ENCODE measurements at regions not wholly inside any gene's neighbourhood (a gene's known extent, or its start where the extent isn't known, plus 50 kb on each side); places are given as distances from the start of the nearest gene placed in this dataset.
"Not testable (repeated sequence)": the region's sequence is repeated elsewhere in the genome, so short reads cannot be mapped to it uniquely, and the experiment has no call there.

DNA sequence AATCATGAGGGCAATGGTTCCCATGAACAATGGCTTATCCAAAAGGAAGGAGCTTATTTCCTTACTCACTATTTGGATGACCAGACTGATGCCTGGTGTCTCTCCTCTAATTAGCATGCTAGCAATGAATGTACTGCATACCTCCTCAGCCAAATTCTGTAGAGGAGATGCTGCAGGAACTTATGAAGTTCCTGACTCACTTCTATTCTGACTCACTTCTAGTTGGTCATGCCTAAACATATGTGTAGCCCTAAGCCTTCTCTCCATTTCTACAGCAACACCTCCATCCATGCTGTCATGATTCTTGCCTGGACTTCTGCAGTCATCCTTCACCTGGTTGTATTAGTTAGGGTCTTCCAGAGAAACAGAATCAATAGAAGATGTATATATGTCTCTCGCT, 59.9 kb upstream of the MRPS9 start:
- no peak for DNase-seq

DNA sequence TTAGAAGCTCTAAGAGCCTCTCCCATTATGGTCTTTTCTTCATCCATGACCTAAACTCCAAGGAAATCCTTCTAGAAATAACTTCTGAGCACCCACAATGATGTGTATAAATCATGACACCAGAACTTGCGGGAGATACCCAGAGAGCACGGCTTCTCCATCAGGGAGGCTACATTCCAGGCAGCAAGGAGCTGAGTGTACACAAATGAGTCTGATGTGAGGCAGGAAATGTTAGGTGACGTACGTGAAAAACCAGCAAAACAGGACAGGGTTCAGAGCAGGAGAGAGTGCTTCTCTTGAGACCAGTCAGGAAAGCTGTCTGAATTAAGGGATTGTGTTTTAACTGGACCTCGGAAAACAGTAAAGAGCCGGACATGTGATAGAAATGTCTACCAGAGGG, 58.1 kb upstream of the MRPS9 start:
- not testable (repeated sequence) for DNase-seq

DNA sequence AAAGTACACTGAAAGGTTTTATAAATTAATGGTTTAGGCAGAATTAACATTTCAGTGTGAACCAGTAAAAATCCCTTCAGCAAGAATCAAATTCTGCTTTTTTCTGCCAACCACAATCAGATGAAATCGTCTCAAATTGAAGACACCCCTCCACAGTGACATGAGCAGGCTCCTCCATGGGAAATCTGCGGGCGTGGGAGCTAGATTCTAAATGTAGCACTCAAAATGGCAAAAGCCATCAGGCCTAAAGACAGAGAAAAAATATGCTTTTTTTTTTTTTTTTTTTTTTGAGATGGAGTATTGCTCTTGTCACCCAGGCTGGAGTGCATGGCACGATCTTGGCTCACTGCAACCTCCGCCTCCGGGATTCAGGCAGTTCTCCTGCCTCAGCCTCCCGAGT, 55.8 kb upstream of the MRPS9 start:
- no peak for DNase-seq

Data from NCI-H526 treated with DMSO at 0.1 percent for 48 hours (cell line).